H1 (cell line): ENCODE measurements at regions not wholly inside any gene's neighbourhood (a gene's known extent, or its start where the extent isn't known, plus 50 kb on each side); places are given as distances from the start of the nearest gene placed in this dataset.

Source experiments
- CEBPB ChIP-seq: IDR thresholded peaks from 2 replicates; pipeline ENCODE4 v1.6.1; 2012; ENCODE audit warnings: low read depth, low read length
- CHD2 ChIP-seq: IDR thresholded peaks from 2 replicates; pipeline ENCODE4 v1.6.1; 2012; ENCODE audit warnings: low read length, improper control_type of control experiment
- CTCF ChIP-seq, 3 experiments: IDR thresholded peaks; 1 replicate in 2 of 3; 2 replicates in 1 of 3; pipeline versions ENCODE4 v1.5.1 to v1.6.1; 2011; ENCODE audit warnings: low read length in 3 of 3, mild to moderate bottlenecking in 3 of 3, inconsistent platforms in 2 of 3, low read depth in 1 of 3, moderate library complexity in 1 of 3; ENCODE audit not compliant: insufficient read depth in 1 of 3; ENCODE audit errors: control extremely low read depth in 1 of 3
- EP300 ChIP-seq, 2 experiments: IDR thresholded peaks; 1 replicate in 1 of 2; 2 replicates in 1 of 2; pipeline ENCODE4 v1.6.1; 2011 to 2012; ENCODE audit warnings: low read depth in 2 of 2, low read length in 2 of 2, mild to moderate bottlenecking in 2 of 2, borderline replicate concordance in 1 of 2, inconsistent platforms in 1 of 2, moderate library complexity in 1 of 2
- EZH2 ChIP-seq: fragments of 200-600 bp; sonication (generic); IDR thresholded peaks from 2 replicates; pipeline ENCODE4 v1.7.1; 2012; ENCODE audit warnings: low read depth, mild to moderate bottlenecking, moderate library complexity, low read length, inconsistent platforms; ENCODE audit not compliant: severe bottlenecking
- HDAC2 ChIP-seq, 2 experiments: fragments of 300-600 bp in 1 of 2; sonication (generic) in 1 of 2; IDR thresholded peaks; 2 replicates each; pipeline ENCODE4 v1.6.1; 2011 to 2012; ENCODE audit warnings: low read depth in 2 of 2, low read length in 2 of 2, mild to moderate bottlenecking in 2 of 2, moderate library complexity in 2 of 2, borderline replicate concordance in 1 of 2, inconsistent platforms in 1 of 2
- POLR2A ChIP-seq, 2 experiments: IDR thresholded peaks; 1 replicate in 1 of 2; 2 replicates in 1 of 2; pipeline ENCODE4 v1.6.1; 2011; ENCODE audit warnings: low read depth in 2 of 2, low read length in 2 of 2, mild to moderate bottlenecking in 2 of 2; ENCODE audit errors: control extremely low read depth in 1 of 2
- POLR2AphosphoS5 ChIP-seq: IDR thresholded peaks from 2 replicates; pipeline ENCODE4 v1.6.1; 2011; ENCODE audit warnings: low read depth, low read length
- RAD21 ChIP-seq, 2 experiments: IDR thresholded peaks in 1 of 2; conservative IDR thresholded peaks in 1 of 2; 2 replicates each; pipeline ENCODE4 v1.6.1; 2011; ENCODE audit warnings: low read depth in 2 of 2, low read length in 2 of 2, improper control_type of control experiment in 1 of 2, inconsistent platforms in 1 of 2, mild to moderate bottlenecking in 1 of 2, moderate library complexity in 1 of 2
- USF2 ChIP-seq: IDR thresholded peaks from 2 replicates; pipeline ENCODE4 v1.6.1; 2011; ENCODE audit warnings: low read length, improper control_type of control experiment
- YY1 ChIP-seq: IDR thresholded peaks from 2 replicates; pipeline ENCODE4 v1.6.1; 2011; ENCODE audit warnings: low read depth, mild to moderate bottlenecking, low read length

- no peak for TF ChIP-seq POLR2AphosphoS5
- no peak for TF ChIP-seq EP300 (IDR thresholded peaks at IDR 0.05; ENCODE audit: borderline replicate concordance in 1 of 2, low read depth in 2 of 2, low read length in 2 of 2)
- no peak for TF ChIP-seq EZH2
- no peak for TF ChIP-seq POLR2A (IDR thresholded peaks at IDR 0.05; ENCODE audit: control extremely low read depth in 1 of 2, low read depth in 2 of 2, low read length in 2 of 2)
- no peak for TF ChIP-seq USF2
- TF ChIP-seq CEBPB = no peak
- TF ChIP-seq CHD2 = no peak
- no peak for TF ChIP-seq CTCF (IDR thresholded peaks at IDR 0.05; ENCODE audit: control extremely low read depth in 1 of 3, insufficient read depth in 1 of 3, low read depth in 1 of 3, low read length in 3 of 3)
- TF ChIP-seq YY1 = no peak
- no peak for TF ChIP-seq HDAC2 (IDR thresholded peaks at IDR 0.05; ENCODE audit: borderline replicate concordance in 1 of 2, low read depth in 2 of 2, low read length in 2 of 2)
- TF ChIP-seq RAD21 (IDR thresholded peaks at IDR 0.05 in 1 of 2, conservative IDR thresholded peaks at IDR 0.05 in 1 of 2; ENCODE audit: low read depth in 2 of 2, low read length in 2 of 2) = no peak
Measured at GRCh38 chr1:223455470-223455869, 62.3 kb downstream of the CCDC185 start.
